ENCODE measurements at regions not wholly inside any gene's neighbourhood (a gene's known extent, or its start where the extent isn't known, plus 50 kb on each side); places are given as distances from the start of the nearest gene placed in this dataset.

GRCh38 chr3:4113811-4114522 is 189.2 kb upstream of the SETMAR start:
- TF ChIP-seq POLR2AphosphoS5 (IDR thresholded peaks at IDR 0.05) (no peak), RAD21 (conservative IDR thresholded peaks at IDR 0.05) (no peak)
- TF ChIP-seq, protein P1, sequence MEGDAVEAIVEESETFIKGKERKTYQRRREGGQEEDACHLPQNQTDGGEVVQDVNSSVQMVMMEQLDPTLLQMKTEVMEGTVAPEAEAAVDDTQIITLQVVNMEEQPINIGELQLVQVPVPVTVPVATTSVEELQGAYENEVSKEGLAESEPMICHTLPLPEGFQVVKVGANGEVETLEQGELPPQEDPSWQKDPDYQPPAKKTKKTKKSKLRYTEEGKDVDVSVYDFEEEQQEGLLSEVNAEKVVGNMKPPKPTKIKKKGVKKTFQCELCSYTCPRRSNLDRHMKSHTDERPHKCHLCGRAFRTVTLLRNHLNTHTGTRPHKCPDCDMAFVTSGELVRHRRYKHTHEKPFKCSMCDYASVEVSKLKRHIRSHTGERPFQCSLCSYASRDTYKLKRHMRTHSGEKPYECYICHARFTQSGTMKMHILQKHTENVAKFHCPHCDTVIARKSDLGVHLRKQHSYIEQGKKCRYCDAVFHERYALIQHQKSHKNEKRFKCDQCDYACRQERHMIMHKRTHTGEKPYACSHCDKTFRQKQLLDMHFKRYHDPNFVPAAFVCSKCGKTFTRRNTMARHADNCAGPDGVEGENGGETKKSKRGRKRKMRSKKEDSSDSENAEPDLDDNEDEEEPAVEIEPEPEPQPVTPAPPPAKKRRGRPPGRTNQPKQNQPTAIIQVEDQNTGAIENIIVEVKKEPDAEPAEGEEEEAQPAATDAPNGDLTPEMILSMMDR (IDR thresholded peaks at IDR 0.05; ENCODE audit: poor library complexity, severe bottlenecking), result no peak
- TF ChIP-seq, protein P2, sequence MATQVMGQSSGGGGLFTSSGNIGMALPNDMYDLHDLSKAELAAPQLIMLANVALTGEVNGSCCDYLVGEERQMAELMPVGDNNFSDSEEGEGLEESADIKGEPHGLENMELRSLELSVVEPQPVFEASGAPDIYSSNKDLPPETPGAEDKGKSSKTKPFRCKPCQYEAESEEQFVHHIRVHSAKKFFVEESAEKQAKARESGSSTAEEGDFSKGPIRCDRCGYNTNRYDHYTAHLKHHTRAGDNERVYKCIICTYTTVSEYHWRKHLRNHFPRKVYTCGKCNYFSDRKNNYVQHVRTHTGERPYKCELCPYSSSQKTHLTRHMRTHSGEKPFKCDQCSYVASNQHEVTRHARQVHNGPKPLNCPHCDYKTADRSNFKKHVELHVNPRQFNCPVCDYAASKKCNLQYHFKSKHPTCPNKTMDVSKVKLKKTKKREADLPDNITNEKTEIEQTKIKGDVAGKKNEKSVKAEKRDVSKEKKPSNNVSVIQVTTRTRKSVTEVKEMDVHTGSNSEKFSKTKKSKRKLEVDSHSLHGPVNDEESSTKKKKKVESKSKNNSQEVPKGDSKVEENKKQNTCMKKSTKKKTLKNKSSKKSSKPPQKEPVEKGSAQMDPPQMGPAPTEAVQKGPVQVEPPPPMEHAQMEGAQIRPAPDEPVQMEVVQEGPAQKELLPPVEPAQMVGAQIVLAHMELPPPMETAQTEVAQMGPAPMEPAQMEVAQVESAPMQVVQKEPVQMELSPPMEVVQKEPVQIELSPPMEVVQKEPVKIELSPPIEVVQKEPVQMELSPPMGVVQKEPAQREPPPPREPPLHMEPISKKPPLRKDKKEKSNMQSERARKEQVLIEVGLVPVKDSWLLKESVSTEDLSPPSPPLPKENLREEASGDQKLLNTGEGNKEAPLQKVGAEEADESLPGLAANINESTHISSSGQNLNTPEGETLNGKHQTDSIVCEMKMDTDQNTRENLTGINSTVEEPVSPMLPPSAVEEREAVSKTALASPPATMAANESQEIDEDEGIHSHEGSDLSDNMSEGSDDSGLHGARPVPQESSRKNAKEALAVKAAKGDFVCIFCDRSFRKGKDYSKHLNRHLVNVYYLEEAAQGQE (IDR thresholded peaks at IDR 0.05; ENCODE audit: borderline replicate concordance), result no peak

Data from neural cell (in vitro differentiated cells).